GM18867 (cell line): ENCODE measurements at regions not wholly inside any gene's neighbourhood (a gene's known extent, or its start where the extent isn't known, plus 50 kb on each side); places are given as distances from the start of the nearest gene placed in this dataset.

Experiments
- ATAC-seq: cut with Tn5 transposase; IDR thresholded peaks from one replicate; pipeline ENCODE4 v1.9.1; 2021; ENCODE audit warnings: mild to moderate bottlenecking, moderate library complexity; ENCODE audit not compliant: unreplicated experiment

- no peak for ATAC-seq
Observed at GRCh38 chr10:43945094-43945730, 296.5 kb upstream of the ZNF32 start.

- ATAC-seq, result no peak
Observed at GRCh38 chr10:43944381-43945093, 295.9 kb upstream of the ZNF32 start.

GRCh38 chr10:43943818-43944360 is 295.2 kb upstream of the ZNF32 start:
- no peak for ATAC-seq

- ATAC-seq, result no peak
Observed at GRCh38 chr10:43943119-43943817, 294.6 kb upstream of the ZNF32 start.

GRCh38 chr10:43942096-43942850 is 293.6 kb upstream of the ZNF32 start:
- no peak for ATAC-seq

- ATAC-seq, result no peak
Observed at GRCh38 chr10:43940898-43941837, 292.5 kb upstream of the ZNF32 start.

GRCh38 chr10:43939939-43940820 is 291.5 kb upstream of the ZNF32 start:
- ATAC-seq, result peak; percentile 46

- peak; percentile 21 for ATAC-seq
Observed at GRCh38 chr10:43939389-43939938, 290.8 kb upstream of the ZNF32 start.

GRCh38 chr10:43938810-43939209 is 290.1 kb upstream of the ZNF32 start:
- no peak for ATAC-seq

- no peak for ATAC-seq
Observed at GRCh38 chr10:43931308-43931930, 282.7 kb upstream of the ZNF32 start.

GRCh38 chr10:43930777-43931176 is 282.1 kb upstream of the ZNF32 start:
- no peak for ATAC-seq

- ATAC-seq, result no peak
Observed at GRCh38 chr10:43930243-43930642, 281.6 kb upstream of the ZNF32 start.

GRCh38 chr10:43929122-43929521 is 280.4 kb upstream of the ZNF32 start:
- no peak for ATAC-seq

GRCh38 chr10:43928425-43928968 is 279.8 kb upstream of the ZNF32 start:
- no peak for ATAC-seq

- ATAC-seq, result no peak
Observed at GRCh38 chr10:43926875-43927406, 278.3 kb upstream of the ZNF32 start.

- ATAC-seq, result no peak
Observed at GRCh38 chr10:43926371-43926770, 277.7 kb upstream of the ZNF32 start.

GRCh38 chr10:43925793-43926192 is 277.1 kb upstream of the ZNF32 start:
- no peak for ATAC-seq

- no peak for ATAC-seq
Observed at GRCh38 chr10:43923328-43923727, 274.6 kb upstream of the ZNF32 start.
